DOHH2 (cell line): ENCODE measurements at regions not wholly inside any gene's neighbourhood (a gene's known extent, or its start where the extent isn't known, plus 50 kb on each side); places are given as distances from the start of the nearest gene placed in this dataset.

Experiments
- H3F3A ChIP-seq: fragments of 200-600 bp; sonication (generic), shearing (Covaris generic); 2 replicates; pipeline ENCODE4 v1.6.0; 2016; ENCODE audit warnings: antibody characterized with exemption, mild to moderate bottlenecking; ENCODE audit not compliant: control insufficient read depth, insufficient read depth
- H3K27ac ChIP-seq: fragments of 200-600 bp; sonication (generic); 2 replicates; pipeline ENCODE4 v1.5.1; 2014; ENCODE audit warnings: low read depth, mild to moderate bottlenecking, low read length, moderate library complexity
- H3K27me3 ChIP-seq: fragments of 200-600 bp; sonication (generic); 2 replicates; pipeline ENCODE4 v1.6.1; 2014; ENCODE audit warnings: mild to moderate bottlenecking, low read length, mixed read lengths; ENCODE audit not compliant: control insufficient read depth
- H3K36me3 ChIP-seq: fragments of 200-600 bp; sonication (generic); 2 replicates; pipeline ENCODE4 v1.6.1; 2014; ENCODE audit warnings: mild to moderate bottlenecking, low read length, moderate library complexity, mixed read lengths; ENCODE audit not compliant: control insufficient read depth
- H3K4me1 ChIP-seq: fragments of 200-600 bp; sonication (generic); 2 replicates; pipeline ENCODE4 v1.6.1; 2014; ENCODE audit warnings: mild to moderate bottlenecking, low read length, mixed read lengths; ENCODE audit not compliant: control insufficient read depth
- H3K4me2 ChIP-seq: fragments of 200-600 bp; sonication (generic); 2 replicates; pipeline ENCODE4 v1.6.0; 2014; ENCODE audit warnings: mild to moderate bottlenecking, low read length, moderate library complexity
- H3K4me3 ChIP-seq: fragments of 200-600 bp; sonication (generic); 2 replicates; pipeline ENCODE4 v1.5.1; 2014; ENCODE audit warnings: mild to moderate bottlenecking, low read length, mixed read lengths
- H3K79me2 ChIP-seq: fragments of 200-600 bp; sonication (generic); 2 replicates; pipeline ENCODE4 v1.6.1; 2014; ENCODE audit warnings: mild to moderate bottlenecking, low read length, mixed read lengths; ENCODE audit not compliant: control insufficient read depth
- H3K9me2 ChIP-seq: fragments of 200-600 bp; sonication (generic); replicated peaks from 2 replicates; pipeline ENCODE4 v1.6.1; 2014; ENCODE audit warnings: mild to moderate bottlenecking, low read length, mixed read lengths; ENCODE audit not compliant: control insufficient read depth
- H3K9me3 ChIP-seq: fragments of 200-600 bp; sonication (generic); 2 replicates; pipeline ENCODE4 v1.6.1; 2014; ENCODE audit warnings: antibody characterized with exemption, low read length, mixed read lengths; ENCODE audit not compliant: control insufficient read depth, insufficient read depth
- H4K20me1 ChIP-seq: fragments of 200-600 bp; sonication (generic); 2 replicates; pipeline ENCODE4 v1.6.0; 2014; ENCODE audit warnings: low read depth, mild to moderate bottlenecking, antibody characterized with exemption, low read length, moderate library complexity; ENCODE audit not compliant: control insufficient read depth, insufficient read depth
- CTCF ChIP-seq: fragments of 200-600 bp; sonication (generic); IDR thresholded peaks from one replicate; pipeline ENCODE4 v1.5.1; 2014; ENCODE audit warnings: antibody characterized with exemption, mild to moderate bottlenecking, low read depth, low read length; ENCODE audit not compliant: poor library complexity, severe bottlenecking
- EZH2phosphoT487 ChIP-seq: fragments of 200-600 bp; sonication (generic); IDR thresholded peaks from 2 replicates; pipeline ENCODE4 v1.6.1; 2017; ENCODE audit warnings: borderline replicate concordance, mild to moderate bottlenecking, antibody characterized with exemption, low read length, moderate library complexity, mixed read lengths

GRCh38 chr4:175559126-175559525 lies 252.9 kb downstream of the GPM6A start:
- TF ChIP-seq CTCF (no peak), EZH2phosphoT487 (no peak)
- no peaks in the 10 kb centered on the region for H3F3A ChIP-seq
- H3K4me2 ChIP-seq: no peak overlapping the region
- H3K4me3 ChIP-seq: no peak overlapping the region
- no peak overlapping the region for H3K27ac ChIP-seq
- no peaks in the 10 kb centered on the region for H3K9me2 ChIP-seq
- no peaks in the 10 kb centered on the region for H3K27me3 ChIP-seq
- no peaks in the 10 kb centered on the region for H3K36me3 ChIP-seq
- H4K20me1 ChIP-seq: no peaks in the 10 kb centered on the region
- no peaks in the 10 kb centered on the region for H3K4me1 ChIP-seq
- H3K79me2 ChIP-seq: no peaks in the 10 kb centered on the region
- H3K9me3 ChIP-seq: no peaks in the 10 kb centered on the region

DNA sequence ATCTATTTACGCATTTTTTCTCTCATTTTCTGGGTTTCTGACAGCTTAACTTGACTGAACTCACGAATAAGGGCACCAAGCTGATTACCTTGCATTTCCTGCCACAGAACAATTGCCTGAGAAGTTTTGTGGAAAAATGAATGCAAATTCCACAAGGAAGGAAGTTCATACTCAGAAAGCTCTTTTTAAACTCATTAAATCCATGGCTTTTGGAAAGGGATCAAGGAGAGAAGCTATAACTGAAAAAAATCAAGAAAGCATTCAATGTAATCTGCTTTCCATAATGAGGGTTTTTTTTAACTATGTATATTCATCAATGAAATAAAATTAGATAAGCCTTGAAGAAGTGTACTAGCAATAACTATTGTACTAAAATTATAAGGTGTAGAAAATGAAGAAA lies 252.5 kb downstream of the GPM6A start:
- H3K36me3 ChIP-seq: no peaks in the 10 kb centered on the region
- no peaks in the 10 kb centered on the region for H3K27me3 ChIP-seq
- H3K4me2 ChIP-seq: no peak overlapping the region
- no peaks in the 10 kb centered on the region for H3K9me2 ChIP-seq
- TF ChIP-seq EZH2phosphoT487 (no peak), CTCF (no peak)
- H3K79me2 ChIP-seq: no peaks in the 10 kb centered on the region
- H3F3A ChIP-seq: no peaks in the 10 kb centered on the region
- no peak overlapping the region for H3K4me3 ChIP-seq
- no peak overlapping the region for H3K27ac ChIP-seq
- no peaks in the 10 kb centered on the region for H3K4me1 ChIP-seq
- no peaks in the 10 kb centered on the region for H3K9me3 ChIP-seq
- no peaks in the 10 kb centered on the region for H4K20me1 ChIP-seq

DNA sequence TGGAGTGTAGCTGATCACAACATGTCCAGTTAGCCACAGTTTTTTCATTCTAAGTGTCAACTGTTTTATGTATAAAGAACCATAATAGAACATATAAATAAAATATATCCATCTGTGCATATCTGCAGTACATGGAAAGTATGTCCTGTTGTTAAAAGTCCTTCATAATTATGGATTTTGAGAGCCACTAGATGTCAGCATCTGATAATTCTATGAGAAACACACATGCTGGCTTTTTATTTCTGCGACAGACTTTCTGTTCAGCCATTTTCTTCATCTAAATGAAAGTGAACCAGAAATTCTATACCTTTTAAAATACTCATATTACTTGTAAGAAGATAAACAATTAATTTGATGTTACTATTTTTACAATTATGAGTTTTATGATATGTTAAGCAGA lies 251.5 kb downstream of the GPM6A start:
- Histone ChIP-seq H3F3A (no peaks in the 10 kb centered on the region), H3K4me1 (no peaks in the 10 kb centered on the region), H3K27ac (no peak overlapping the region), H3K36me3 (no peaks in the 10 kb centered on the region), H3K79me2 (no peaks in the 10 kb centered on the region), H3K27me3 (no peaks in the 10 kb centered on the region), H4K20me1 (no peaks in the 10 kb centered on the region), H3K9me3 (no peaks in the 10 kb centered on the region), H3K9me2 (no peaks in the 10 kb centered on the region), H3K4me2 (no peak overlapping the region), H3K4me3 (no peak overlapping the region)
- peak; percentile 32 for TF ChIP-seq CTCF
- TF ChIP-seq EZH2phosphoT487: no peak

GRCh38 chr4:175561696-175562095 lies 250.4 kb downstream of the GPM6A start:
- Histone ChIP-seq H4K20me1 (no peaks in the 10 kb centered on the region), H3F3A (no peaks in the 10 kb centered on the region), H3K4me3 (no peak overlapping the region), H3K9me2 (no peaks in the 10 kb centered on the region), H3K79me2 (no peaks in the 10 kb centered on the region), H3K4me2 (no peak overlapping the region), H3K4me1 (no peaks in the 10 kb centered on the region), H3K27me3 (no peaks in the 10 kb centered on the region), H3K9me3 (no peaks in the 10 kb centered on the region), H3K27ac (no peak overlapping the region), H3K36me3 (no peaks in the 10 kb centered on the region)
- TF ChIP-seq CTCF: no peak
- no peak for TF ChIP-seq EZH2phosphoT487
